Progenitor cell of endocrine pancreas (in vitro differentiated cells): ENCODE measurements at regions not wholly inside any gene's neighbourhood (a gene's known extent, or its start where the extent isn't known, plus 50 kb on each side); places are given as distances from the start of the nearest gene placed in this dataset.

Source experiments
- DNase-seq: peaks from one replicate; pipeline ENCODE4 v3.0.0; 2021; ENCODE audit warnings: low spot score; ENCODE audit not compliant: unreplicated experiment
- H3K27ac Mint-ChIP-seq: 2 replicates; pipeline ENCODE4 v1.8.0; 2021; ENCODE audit warnings: mild to moderate bottlenecking, moderate library complexity, mixed read lengths
- H3K27me3 Mint-ChIP-seq: 2 replicates; pipeline ENCODE4 v1.8.0; 2021; ENCODE audit warnings: mixed read lengths
- H3K36me3 Mint-ChIP-seq: 2 replicates; pipeline ENCODE4 v1.8.0; 2022; ENCODE audit warnings: mixed read lengths; ENCODE audit not compliant: insufficient read depth
- H3K4me1 Mint-ChIP-seq: 2 replicates; pipeline ENCODE4 v1.8.0; 2021; ENCODE audit warnings: low read depth, mixed read lengths
- H3K4me3 Mint-ChIP-seq: 2 replicates; pipeline ENCODE4 v1.8.0; 2021; ENCODE audit warnings: low read depth, mild to moderate bottlenecking, moderate library complexity, mixed read lengths
- H3K9me3 Mint-ChIP-seq: 2 replicates; pipeline ENCODE4 v1.8.0; 2021; ENCODE audit warnings: low read depth, mixed read lengths
- TF ChIP-seq, protein P1 (sequence below): fragments of 200-600 bp; sonication (generic); IDR thresholded peaks from one replicate; pipeline ENCODE4 v1.5.0; 2021; ENCODE audit warnings: antibody characterized with exemption, mild to moderate bottlenecking; ENCODE audit not compliant: unreplicated experiment

DNA sequence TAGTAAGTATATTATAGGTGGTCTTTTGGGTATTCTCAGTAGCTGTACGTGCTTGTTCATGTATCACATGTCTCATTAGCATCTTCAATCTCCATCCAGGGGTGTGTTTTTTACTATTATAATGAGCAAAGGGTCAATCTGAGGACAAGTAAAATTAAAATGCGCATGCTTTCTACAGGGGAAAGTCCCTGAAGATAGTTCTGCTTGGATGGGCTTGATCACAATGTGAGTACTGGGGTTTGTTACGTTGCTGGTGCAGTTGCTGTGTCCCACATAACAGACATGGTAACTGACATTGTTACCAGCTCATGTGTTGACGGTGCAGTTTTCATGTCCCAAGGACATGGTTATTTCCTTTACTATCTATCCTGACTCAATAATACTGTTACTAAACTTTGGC is 65.9 kb downstream of the UCHL1 start:
- no peak for DNase-seq
- Mint-ChIP-seq H3K9me3 (peaks cover under 1% of the 10 kb centered on the region), H3K27me3 (peaks cover 3% of the 10 kb centered on the region), H3K4me3 (no peak overlapping the region), H3K27ac (no peak overlapping the region), H3K36me3 (no peaks in the 10 kb centered on the region), H3K4me1 (peaks cover 9% of the 10 kb centered on the region)
- TF ChIP-seq, protein P1, sequence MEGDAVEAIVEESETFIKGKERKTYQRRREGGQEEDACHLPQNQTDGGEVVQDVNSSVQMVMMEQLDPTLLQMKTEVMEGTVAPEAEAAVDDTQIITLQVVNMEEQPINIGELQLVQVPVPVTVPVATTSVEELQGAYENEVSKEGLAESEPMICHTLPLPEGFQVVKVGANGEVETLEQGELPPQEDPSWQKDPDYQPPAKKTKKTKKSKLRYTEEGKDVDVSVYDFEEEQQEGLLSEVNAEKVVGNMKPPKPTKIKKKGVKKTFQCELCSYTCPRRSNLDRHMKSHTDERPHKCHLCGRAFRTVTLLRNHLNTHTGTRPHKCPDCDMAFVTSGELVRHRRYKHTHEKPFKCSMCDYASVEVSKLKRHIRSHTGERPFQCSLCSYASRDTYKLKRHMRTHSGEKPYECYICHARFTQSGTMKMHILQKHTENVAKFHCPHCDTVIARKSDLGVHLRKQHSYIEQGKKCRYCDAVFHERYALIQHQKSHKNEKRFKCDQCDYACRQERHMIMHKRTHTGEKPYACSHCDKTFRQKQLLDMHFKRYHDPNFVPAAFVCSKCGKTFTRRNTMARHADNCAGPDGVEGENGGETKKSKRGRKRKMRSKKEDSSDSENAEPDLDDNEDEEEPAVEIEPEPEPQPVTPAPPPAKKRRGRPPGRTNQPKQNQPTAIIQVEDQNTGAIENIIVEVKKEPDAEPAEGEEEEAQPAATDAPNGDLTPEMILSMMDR = no peak

GRCh38 chr4:41323179-41323578 is 66.5 kb downstream of the UCHL1 start:
- Mint-ChIP-seq H3K4me1 (peaks cover 10% of the 10 kb centered on the region), H3K36me3 (no peaks in the 10 kb centered on the region), H3K27me3 (peaks cover 3% of the 10 kb centered on the region), H3K4me3 (no peak overlapping the region), H3K27ac (no peak overlapping the region), H3K9me3 (no peaks in the 10 kb centered on the region)
- TF ChIP-seq, protein P1 = no peak
- no peak for DNase-seq

DNA sequence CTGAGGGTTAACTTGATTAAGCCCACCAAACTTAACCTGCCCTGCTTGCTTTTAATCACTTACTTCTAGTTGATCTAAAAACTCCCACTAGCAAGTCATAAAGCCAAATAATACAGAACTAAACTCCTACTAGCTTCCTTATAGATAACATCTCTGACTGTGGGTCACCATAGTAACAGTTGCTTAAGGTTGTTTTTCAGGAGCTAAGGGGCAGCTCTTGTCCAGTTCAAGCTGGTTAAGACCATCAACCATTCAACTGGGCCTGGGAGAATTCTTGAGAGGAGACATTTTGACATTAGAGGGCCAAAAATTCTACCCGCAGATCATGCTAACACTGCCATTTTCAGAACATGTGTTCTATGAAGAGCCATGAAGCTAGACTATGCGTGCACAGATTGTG is 67.0 kb downstream of the UCHL1 start:
- Mint-ChIP-seq H3K27ac (no peak overlapping the region), H3K4me3 (no peak overlapping the region), H3K4me1 (peaks cover 10% of the 10 kb centered on the region), H3K9me3 (no peaks in the 10 kb centered on the region), H3K36me3 (no peaks in the 10 kb centered on the region), H3K27me3 (peaks cover 3% of the 10 kb centered on the region)
- no peak for DNase-seq
- TF ChIP-seq, protein P1 = no peak

DNA sequence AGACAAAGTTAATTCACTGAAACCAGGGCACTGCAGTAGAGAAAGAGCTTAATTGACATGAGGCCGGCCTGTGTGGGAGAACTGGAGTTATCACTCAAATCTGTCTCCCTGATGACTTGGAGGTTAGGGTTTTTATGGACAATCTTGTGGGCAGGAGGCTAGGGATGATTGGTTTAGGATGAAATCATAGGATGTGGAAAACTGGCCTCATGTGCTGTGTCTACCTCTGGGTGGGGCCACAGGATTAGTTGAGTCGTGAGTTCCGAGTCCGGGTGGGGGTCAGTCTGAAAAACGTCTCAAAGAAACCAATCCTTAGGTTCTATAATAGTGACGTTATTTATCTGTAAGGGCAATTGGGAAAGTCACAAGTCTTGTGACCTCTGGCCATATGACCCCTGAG is 68.1 kb downstream of the UCHL1 start:
- no peak for DNase-seq
- Mint-ChIP-seq H3K9me3 (no peaks in the 10 kb centered on the region), H3K27ac (no peak overlapping the region), H3K4me1 (peaks cover 3% of the 10 kb centered on the region), H3K4me3 (no peak overlapping the region), H3K27me3 (no peaks in the 10 kb centered on the region), H3K36me3 (no peaks in the 10 kb centered on the region)
- TF ChIP-seq, protein P1 = no peak

- TF ChIP-seq, protein P1 = no peak
- H3K36me3 Mint-ChIP-seq = no peaks in the 10 kb centered on the region
- peaks cover 5% of the 10 kb centered on the region for H3K4me1 Mint-ChIP-seq
- H3K27ac Mint-ChIP-seq = no peak overlapping the region
- H3K27me3 Mint-ChIP-seq = no peaks in the 10 kb centered on the region
- DNase-seq = no peak
- no peaks in the 10 kb centered on the region for H3K9me3 Mint-ChIP-seq
- H3K4me3 Mint-ChIP-seq = no peak overlapping the region
These were observed 69.2 kb downstream of the UCHL1 start for GRCh38 chr4:41325901-41326300.
